Activated CD8-positive, alpha-beta memory T cell treated with anti-CD3 and anti-CD28 coated beads for 4 hours (primary cell): ENCODE measurements at regions not wholly inside any gene's neighbourhood (a gene's known extent, or its start where the extent isn't known, plus 50 kb on each side); places are given as distances from the start of the nearest gene placed in this dataset.

ENCODE experiments used
- DNase-seq, 2 donors: peaks; one replicate each; pipeline ENCODE4 v3.0.0-alpha.2; 2020; ENCODE audit warnings: low read depth in 2 of 2

DNA sequence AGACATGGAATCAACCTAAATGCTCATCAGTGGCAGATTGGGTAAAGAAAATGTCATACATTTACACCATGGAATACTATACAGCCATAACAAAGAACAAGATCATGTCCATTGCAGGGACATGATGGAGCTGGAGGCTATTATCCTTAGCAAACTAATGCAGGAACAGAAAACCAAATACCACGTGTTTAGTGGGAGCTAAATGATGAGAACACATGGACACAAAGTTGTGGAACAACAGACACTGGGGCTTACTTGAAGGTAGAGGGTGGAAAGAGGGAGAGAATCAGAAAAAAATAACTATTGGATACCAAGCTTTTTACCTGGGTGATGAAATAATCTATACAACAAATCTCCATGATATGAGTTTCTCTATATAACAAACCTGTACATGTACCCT lies 701.3 kb downstream of the TBC1D32 start:
- no peak for DNase-seq

DNA sequence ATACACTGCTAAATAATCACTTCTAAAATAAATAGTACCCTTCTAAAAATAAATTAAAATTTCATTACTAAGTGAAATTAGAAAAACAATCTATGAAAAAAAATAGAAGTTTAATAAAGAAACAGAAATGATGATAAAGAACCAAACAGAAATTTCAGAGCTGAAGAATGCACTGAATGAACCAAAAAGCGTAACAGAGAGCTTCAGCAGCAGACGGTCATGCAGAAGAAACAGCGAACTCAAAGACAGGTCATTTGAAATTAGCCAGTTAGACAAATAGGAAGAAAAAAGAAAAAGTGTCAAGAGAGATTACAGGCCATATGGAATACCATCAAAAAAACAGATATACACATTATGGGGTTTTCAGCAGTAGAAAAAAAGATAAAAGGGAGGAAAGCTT lies 706.7 kb downstream of the TBC1D32 start:
- no peak for DNase-seq

DNA sequence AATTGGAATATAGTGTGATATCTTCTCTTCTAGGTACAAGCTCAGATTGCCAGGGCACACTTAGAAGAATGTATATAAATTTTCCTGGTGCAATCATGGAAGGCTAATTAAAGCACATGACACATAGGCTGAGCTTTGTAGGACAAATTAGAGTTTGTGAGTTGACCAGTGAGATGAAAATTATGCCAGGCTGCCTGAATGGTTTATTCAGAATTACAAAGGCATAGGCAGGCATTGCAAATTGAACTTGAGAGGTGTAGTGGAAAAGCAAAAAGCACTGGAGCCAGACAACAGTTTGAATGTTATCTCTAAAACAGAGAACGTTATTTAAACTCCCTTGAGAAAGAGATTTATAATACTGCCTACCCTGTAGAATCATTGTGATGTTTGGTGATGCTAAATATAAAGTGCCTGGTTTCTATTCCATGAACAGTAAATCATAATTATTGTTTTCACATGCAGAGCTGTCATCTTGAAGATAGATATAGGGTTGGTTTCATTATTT lies 712.1 kb downstream of the TBC1D32 start:
- no peak for DNase-seq

DNA sequence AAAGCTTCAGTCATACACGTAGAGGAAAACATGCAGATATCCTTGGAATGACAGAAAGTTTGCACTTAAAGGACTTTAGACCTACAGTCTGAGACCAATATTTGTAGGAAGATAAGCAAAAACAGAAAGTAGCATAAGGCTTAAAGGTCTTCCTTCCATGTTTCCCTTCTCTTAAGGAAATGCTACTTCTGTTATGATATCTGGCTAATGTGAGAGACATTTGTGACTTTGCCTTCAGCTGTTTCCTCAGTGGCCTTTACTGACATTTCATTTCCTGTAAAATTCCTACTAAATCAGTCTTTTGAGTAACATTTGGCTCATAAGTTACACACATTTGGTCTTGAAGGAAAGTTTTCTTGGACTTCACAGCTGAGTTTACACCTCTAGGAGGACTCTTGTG lies 713.4 kb downstream of the TBC1D32 start:
- DNase-seq: no peak

DNA sequence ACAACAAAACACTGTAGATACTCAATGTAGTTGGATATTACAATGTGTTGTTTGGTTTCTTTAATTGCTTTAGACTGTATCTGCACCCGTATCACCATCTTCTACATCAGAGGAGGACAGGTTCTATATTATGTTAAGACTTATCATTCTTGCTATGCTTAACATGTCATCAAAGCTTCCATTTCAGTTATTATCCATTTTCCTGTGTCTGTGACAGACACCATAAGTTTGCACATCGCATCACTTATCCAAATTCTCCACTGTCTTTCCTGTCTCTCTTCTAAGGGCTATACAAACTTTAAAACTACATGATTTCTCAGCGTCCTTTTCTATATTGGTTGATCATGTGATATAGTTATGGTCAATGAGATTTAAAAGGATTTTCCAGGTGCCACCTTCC lies 719.0 kb downstream of the TBC1D32 start:
- DNase-seq: no peak

DNA sequence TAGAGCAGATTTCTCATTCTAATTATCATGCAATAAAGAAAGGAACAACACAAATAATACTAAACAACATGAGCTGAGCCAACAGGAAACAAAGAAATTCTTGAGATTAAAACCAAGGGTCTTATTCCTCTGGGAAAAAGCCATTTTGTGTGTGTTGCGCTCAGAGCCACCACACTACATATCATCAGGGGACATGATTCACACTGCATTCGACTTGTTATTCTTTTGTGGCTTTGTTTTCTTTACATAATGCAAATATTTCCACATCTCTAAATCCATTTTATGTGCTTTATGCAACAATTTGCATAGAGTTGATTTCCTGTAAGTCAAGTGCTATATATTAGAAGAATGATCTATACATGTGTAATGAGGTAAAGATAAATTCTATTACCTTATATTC lies 719.6 kb downstream of the TBC1D32 start:
- no peak for DNase-seq

DNA sequence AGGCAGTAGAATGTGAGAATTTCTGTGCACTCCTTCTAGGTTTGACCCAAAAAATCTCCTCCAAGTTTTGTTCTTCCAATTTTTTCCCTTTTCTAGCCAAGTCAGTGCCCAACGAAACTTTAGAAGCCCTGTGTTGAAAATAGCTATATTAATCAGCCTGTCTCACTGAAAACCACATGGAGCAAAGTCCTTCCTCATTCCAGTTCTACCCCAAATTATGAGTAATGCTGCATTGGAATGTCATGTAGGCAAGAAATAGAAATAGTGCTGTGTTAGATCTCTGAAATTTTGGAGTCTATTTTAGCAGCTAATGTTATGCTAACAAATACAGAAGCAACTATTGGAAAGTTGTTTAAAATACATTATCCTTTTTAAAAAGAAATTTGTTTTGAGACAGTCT lies 725.5 kb downstream of the TBC1D32 start:
- DNase-seq: no peak

DNA sequence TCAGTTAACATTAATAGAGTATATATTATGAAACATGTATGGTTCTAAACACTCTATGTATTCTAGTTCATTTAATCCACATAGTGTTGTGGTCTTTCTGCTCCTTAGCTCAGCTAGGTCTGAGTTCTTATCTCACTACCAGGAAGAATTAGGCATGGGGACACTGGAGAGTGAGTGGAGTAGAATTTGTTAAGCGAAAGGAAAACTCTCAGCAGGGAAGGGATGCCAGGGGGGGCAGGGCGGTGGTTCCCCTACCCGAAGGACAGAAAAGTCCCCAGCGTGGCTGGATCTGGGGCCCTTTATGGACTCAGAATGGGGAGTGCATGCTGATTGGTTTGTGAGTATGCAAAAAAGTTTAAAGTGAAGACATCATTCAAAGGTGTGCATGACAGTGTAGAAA lies 727.5 kb downstream of the TBC1D32 start:
- no peak for DNase-seq

DNA sequence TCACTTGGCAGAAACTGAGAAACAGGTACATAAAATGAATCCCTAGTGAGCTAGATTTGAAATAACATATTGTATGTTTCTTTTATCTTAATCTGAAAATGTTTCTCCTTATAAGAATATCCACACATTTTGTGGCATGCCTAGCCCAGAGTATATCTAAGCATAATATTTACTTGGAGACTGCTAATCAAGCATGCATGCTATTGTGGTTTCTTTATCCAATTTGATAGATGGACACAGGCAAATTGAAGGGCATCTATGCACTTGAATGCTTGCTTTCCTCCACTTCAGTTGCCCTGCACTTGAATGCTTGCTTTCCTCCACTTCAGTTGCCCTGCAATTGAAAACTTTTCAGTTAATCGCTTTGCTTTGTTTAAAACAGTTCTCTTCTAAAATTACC lies 729.8 kb downstream of the TBC1D32 start:
- no peak for DNase-seq

DNA sequence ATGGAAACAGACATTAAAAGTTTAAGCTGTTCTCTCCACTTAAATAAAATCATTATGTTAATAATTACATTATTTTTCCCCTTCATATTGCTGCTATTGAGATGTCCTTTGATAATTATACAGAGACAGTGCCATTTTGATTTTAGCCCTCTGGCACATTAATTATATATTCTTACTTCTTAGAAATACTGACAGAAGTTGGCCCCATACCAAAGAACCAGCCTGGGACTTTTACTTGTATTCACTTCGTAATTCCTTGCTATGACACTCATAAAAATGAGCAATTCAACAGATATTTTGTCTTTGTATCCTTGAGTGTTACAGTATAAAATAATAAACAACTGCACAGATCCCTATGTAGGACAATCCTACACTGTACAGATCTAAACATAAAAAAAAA lies 743.7 kb downstream of the TBC1D32 start:
- no peak for DNase-seq

DNA sequence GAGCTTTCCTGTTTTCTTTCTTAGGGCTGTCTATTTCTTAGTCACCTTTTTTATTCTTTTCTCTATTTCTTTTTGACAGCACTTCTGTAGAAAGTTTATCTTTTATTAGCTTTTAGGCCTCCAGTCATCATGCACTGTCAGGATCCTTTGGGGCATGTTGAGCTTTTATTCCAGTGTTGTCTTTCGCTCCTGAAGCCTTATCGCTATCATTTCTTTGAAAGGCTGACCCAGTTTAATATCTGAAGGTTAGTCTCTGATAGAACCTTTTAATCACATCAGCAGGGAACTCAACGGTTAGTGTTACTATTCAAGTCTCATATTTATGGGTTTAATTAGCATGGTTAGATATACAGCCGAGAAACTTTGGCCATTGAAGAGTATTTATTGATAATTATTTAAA lies 745.9 kb downstream of the TBC1D32 start:
- no peak for DNase-seq

DNA sequence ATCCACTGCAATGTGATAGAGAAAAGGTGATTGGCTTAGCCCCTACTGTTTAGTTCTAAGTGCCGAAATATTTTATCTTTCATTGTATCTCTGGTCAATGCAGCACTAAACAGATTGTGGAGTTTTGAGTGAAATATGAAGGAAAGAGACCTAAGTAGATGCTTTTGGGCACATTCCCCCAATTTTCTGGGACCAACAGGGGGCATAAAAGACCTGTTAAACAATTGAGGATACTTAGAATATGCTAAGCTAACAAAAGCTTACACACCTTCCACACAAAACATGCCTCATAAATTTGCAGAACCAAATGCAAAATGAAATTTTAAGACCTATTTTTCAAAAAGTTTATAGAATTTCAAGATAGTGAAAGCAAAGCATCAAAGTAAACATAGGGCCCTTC lies 746.9 kb downstream of the TBC1D32 start:
- no peak for DNase-seq

DNA sequence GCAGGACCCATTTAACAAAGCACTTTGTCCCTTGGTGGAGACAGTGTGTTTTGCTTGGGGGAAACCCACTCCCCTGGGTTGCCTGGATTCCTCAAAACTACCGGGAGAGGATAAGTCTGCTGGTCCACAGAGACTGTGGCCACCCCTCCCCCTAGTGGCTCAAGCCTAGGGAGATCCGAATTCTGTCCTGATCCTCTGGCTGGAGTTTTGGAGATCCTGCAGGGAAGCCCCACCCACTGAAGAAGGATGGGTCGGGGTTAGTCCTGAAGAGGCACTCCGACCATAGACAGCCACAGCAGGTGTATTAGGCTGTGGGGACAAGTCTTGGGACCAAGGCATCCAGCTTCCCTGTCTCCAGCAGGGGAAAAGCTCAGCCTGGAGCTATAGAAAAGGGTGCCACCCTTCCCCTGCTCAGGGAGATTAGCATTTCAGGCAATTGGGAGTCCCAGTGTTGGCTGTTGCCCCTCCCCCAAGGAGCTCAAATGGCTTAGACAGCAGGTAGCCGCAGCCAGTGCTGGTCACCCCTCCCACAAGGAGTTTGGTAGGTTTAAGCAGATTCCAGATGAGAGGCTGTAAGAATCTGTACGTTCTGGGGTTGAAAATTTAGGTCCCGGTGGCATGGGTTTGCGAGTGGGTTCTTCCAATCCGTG lies 750.0 kb downstream of the TBC1D32 start:
- no peak for DNase-seq

DNA sequence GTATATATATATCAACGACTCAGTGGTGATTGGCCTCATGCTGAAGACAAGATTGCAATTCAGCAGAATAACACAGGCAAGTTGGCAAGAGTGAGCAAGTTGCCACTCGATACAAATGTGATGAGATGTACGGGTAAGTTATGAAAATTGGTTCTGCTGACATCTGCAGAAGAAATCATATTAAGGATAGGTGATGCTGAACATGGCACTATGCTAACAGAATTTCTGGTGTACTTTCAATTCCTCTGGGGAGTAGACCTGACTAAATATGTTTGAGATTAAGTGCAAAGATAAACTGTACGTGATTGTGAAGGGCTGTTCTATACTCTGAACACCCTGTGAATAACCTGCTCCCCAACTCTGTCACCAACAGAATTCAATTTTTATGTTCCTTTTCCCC lies 758.2 kb downstream of the TBC1D32 start:
- DNase-seq: no peak

DNA sequence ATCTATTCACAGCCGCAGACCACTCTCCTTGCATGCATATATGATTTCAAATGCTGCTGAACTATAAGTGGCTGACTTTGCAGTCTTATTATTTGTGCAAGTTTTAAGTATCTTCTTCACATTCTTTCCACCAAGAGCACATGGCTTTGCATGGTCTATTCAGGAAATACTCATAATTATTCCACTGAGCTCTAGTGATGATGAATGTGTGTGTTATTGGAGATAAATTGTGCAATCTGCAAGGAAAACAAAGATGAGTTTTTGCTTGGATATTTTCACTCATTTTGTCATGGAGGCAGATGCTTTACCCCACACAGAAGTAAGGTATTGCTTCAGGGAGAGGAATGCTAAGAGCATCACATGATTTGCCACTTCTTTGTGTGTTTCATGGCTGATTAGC lies 764.6 kb downstream of the TBC1D32 start:
- no peak for DNase-seq

DNA sequence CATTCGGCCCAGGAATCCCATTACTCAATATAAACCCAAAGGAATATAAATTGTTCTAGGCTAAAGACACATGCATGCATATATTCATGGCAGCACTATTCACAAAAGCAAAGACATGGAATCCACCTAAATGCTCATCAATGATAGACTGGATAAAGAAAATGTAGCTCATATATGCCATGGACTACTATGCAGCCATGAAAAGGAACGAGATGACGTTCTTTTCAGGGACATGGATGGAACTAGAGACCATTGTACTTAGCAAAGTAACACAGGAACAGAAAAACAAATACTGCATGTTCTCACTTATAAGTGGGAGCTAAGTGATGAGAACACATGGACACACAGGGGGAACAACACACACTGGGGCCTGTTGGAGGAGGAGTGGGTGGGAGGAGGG lies 769.5 kb downstream of the TBC1D32 start:
- DNase-seq: no peak

DNA sequence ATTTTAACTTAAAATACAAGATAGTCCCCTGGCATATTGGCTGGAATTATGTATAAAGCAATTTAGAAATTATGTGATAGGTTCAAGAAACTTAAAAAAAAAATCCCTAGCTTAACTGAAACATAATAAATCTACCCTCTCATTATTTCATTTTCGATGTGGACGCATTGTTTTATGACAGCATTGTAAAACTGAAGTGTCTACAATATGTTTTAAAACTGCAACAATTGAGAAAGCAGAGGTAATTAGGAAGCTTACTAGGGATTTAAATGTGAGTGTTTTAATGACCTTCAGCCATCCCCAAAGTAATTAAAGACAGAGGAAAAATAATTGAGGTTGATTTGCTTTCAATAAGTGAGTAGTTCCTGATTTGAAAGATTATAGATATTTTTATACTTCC lies 776.0 kb downstream of the TBC1D32 start:
- DNase-seq: no peak

DNA sequence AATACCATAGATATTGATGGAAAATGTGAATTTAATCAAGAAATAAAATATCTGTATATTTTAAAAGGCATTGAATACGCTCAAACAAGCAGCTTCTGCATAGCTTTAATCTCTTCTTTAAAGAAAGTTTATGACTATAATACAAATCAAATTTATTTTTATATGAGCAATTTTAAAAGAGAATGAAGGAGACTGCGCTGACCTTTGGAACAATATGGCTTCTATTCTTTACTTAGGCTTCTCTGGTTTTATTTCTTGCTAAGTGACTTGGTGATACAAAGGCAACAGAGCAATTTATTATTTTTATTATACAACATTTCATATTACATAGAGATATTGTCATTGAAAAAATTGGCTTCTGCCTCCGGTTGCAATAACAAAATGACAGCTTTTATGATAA lies 776.7 kb downstream of the TBC1D32 start:
- no peak for DNase-seq

DNA sequence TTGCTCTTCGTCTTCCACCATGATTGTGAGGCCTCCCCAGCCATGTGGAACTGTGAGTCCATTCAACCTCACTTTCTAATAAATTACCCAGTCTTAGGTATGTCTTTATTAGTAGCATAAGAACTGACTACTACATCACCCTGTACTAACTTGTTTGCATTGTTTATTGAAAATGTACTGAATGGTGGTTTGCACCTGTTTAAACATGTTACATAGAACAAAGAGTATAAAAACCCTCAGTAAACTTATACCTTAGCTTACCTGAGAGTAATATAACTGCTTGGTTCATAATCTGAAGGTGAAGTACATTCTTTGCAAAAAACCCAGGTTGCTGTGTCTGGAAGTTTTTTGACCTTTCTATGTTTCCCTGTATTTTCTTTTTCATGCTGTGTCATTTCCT lies 777.8 kb downstream of the TBC1D32 start:
- no peak for DNase-seq

DNA sequence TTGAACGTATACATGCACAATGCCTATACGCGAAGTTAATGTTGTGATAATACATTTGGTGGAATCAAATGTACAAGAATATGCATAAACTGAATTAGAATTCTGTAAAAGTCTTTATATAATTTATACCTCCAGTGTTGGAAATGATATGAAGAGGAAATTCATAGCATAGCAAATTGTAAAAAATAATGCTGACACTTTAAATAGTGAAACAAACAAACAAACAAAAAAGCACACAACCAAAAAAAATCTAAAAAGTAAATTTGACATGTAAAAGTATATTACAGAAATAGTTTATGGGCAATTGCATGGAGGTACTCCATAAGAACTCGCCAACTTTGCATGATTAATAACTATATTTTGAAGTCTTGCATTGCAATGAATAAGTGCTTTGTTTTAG lies 780.9 kb downstream of the TBC1D32 start:
- DNase-seq: no peak

DNA sequence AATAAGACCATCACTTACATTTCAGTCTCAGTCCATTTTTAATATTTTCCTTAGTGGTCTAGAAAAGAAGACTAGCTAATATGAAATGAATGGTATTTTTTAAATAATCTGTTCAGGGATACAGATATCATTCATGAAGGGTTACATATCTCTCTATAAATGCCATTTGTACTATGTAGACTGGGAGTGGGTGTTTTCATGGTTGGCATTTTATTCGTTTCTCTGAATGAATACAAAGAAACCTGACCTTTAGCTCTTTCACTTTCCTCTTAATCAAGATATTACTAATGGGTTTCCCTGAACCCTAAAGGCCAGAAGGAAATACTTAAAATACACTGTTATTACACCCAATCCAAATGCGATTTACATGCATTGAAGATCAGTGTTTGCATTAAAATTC lies 788.9 kb downstream of the TBC1D32 start:
- no peak for DNase-seq

DNA sequence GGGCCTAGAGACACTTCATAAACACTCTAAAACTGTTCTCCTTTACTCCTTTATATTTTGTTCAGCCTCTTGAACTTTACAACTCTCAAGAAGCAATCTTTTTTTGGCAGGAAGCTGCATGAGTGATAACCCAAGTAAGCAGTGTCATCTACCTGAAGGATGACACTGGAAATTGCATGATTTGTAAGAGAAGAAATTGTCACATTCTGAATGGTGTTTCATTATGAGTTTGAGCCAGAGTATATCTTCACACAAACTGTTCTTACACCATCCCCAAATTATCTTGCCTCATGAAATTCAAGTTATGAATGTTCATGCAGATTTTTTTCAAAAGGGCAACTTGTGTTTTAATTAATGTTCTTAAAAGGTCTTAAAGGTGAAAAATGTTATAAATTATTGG lies 799.3 kb downstream of the TBC1D32 start:
- DNase-seq: no peak

DNA sequence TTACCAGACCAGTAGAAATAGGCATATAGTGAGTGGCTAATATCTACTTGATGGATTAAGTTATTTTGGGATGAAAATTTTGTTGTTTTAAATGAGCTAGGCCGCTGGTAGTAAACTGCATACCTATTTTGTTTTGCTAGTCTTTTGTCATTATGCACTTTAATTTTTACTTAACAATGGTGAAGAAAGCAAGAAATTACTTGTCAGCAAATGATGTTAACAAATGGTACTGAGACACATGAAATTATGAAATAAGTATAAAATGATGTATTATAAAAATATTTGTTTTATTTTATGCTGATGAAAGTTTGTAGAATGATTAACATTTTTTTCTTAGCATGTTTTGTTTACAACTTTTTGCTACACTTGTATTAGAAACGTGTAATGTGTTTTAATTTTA lies 807.7 kb downstream of the TBC1D32 start:
- no peak for DNase-seq

DNA sequence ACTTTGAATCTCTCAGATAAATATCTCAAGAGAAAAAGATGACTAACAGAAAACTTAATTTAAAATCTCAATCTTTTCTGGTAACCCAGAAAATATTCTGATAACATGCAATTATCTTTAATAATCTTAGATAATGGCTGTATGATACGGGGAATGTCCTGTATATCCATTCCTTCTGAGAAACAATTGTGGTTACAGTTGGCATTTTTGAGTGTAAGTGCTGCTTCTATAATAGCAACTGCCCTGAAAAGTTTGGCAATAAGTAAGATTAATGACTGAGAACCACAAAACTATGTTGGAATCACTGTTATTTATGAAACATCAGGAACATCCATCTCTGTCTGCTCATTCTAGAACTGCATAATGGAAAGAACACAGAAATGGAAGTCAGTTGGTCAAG lies 819.7 kb downstream of the TBC1D32 start:
- DNase-seq: no peak
